Neural progenitor cell (in vitro differentiated cells): ENCODE measurements at regions not wholly inside any gene's neighbourhood (a gene's known extent, or its start where the extent isn't known, plus 50 kb on each side); places are given as distances from the start of the nearest gene placed in this dataset.

ENCODE experiments used
- DNase-seq: peaks from one replicate; pipeline ENCODE4 v3.0.0-alpha.2; 2016; ENCODE audit warnings: low spot score
- H2AFZ ChIP-seq: fragments of 200-600 bp; sonication (generic); replicated peaks from 2 replicates; pipeline ENCODE4 v1.6.1; 2016; ENCODE audit warnings: antibody characterized with exemption
- H3F3A ChIP-seq: fragments of 200-600 bp; sonication (generic); 2 replicates; pipeline ENCODE4 v1.6.1; 2016; ENCODE audit warnings: antibody characterized with exemption, low read depth
- H3K27ac ChIP-seq: fragments of 200-600 bp; sonication (generic); 2 replicates; pipeline ENCODE4 v1.5.1; 2016; ENCODE audit warnings: mild to moderate bottlenecking
- H3K27me3 ChIP-seq: fragments of 200-600 bp; sonication (generic); 2 replicates; pipeline ENCODE4 v1.6.1; 2016; ENCODE audit warnings: mild to moderate bottlenecking, moderate library complexity
- H3K36me3 ChIP-seq: fragments of 200-600 bp; sonication (generic); 2 replicates; pipeline ENCODE4 v1.5.1; 2016
- H3K4me1 ChIP-seq: fragments of 200-600 bp; sonication (generic); 2 replicates; pipeline ENCODE4 v1.6.1; 2016; ENCODE audit warnings: mixed run types
- H3K4me2 ChIP-seq: fragments of 200-600 bp; sonication (generic); 2 replicates; pipeline ENCODE4 v1.6.1; 2016
- H3K4me3 ChIP-seq: fragments of 200-600 bp; sonication (generic); 2 replicates; pipeline ENCODE4 v1.5.1; 2016
- H3K79me2 ChIP-seq: fragments of 200-600 bp; sonication (generic); 2 replicates; pipeline ENCODE4 v1.6.1; 2016; ENCODE audit warnings: low read depth
- H3K9ac ChIP-seq: fragments of 200-600 bp; sonication (generic); 2 replicates; pipeline ENCODE4 v1.6.1; 2016
- H3K9me3 ChIP-seq: fragments of 200-600 bp; sonication (generic); 2 replicates; pipeline ENCODE4 v1.5.1; 2016; ENCODE audit warnings: low read depth
- H4K20me1 ChIP-seq: fragments of 200-600 bp; sonication (generic); 2 replicates; pipeline ENCODE4 v1.6.1; 2016; ENCODE audit warnings: low read depth
- H3K27ac Mint-ChIP-seq: 3 replicates; pipeline ENCODE4 v1.8.0; 2021; ENCODE audit warnings: mixed read lengths
- H3K27me3 Mint-ChIP-seq: 2 replicates; pipeline ENCODE4 v1.8.0; 2022; ENCODE audit warnings: low read depth, mild to moderate bottlenecking, inconsistent platforms, moderate library complexity, mixed read lengths; ENCODE audit not compliant: insufficient read depth
- H3K36me3 Mint-ChIP-seq: 3 replicates; pipeline ENCODE4 v1.8.0; 2021; ENCODE audit warnings: mixed read lengths
- H3K4me1 Mint-ChIP-seq: 3 replicates; pipeline ENCODE4 v1.8.0; 2021; ENCODE audit warnings: mixed read lengths
- H3K4me3 Mint-ChIP-seq: 3 replicates; pipeline ENCODE4 v1.8.0; 2021; ENCODE audit warnings: mild to moderate bottlenecking, moderate library complexity, mixed read lengths
- H3K9me3 Mint-ChIP-seq: 3 replicates; pipeline ENCODE4 v1.8.0; 2020; ENCODE audit warnings: mixed read lengths
- EZH2 ChIP-seq: fragments of 200-600 bp; sonication (generic); IDR thresholded peaks from 2 replicates; pipeline ENCODE4 v1.6.1; 2017; ENCODE audit warnings: antibody characterized with exemption, mild to moderate bottlenecking, moderate library complexity
- EZH2phosphoT487 ChIP-seq: fragments of 200-600 bp; sonication (generic); IDR thresholded peaks from 2 replicates; pipeline ENCODE4 v1.6.1; 2017; ENCODE audit warnings: antibody characterized with exemption
- TF ChIP-seq, protein P1 (sequence below): fragments of 200-600 bp; sonication (generic); IDR thresholded peaks from 2 replicates; pipeline ENCODE4 v1.5.1; 2017; ENCODE audit warnings: antibody characterized with exemption, mild to moderate bottlenecking

- H3F3A ChIP-seq, result no peaks in the 10 kb centered on the region
- H3K4me1 ChIP-seq, result no peaks in the 10 kb centered on the region
- H4K20me1 ChIP-seq, result no peaks in the 10 kb centered on the region
- TF ChIP-seq, protein P1, sequence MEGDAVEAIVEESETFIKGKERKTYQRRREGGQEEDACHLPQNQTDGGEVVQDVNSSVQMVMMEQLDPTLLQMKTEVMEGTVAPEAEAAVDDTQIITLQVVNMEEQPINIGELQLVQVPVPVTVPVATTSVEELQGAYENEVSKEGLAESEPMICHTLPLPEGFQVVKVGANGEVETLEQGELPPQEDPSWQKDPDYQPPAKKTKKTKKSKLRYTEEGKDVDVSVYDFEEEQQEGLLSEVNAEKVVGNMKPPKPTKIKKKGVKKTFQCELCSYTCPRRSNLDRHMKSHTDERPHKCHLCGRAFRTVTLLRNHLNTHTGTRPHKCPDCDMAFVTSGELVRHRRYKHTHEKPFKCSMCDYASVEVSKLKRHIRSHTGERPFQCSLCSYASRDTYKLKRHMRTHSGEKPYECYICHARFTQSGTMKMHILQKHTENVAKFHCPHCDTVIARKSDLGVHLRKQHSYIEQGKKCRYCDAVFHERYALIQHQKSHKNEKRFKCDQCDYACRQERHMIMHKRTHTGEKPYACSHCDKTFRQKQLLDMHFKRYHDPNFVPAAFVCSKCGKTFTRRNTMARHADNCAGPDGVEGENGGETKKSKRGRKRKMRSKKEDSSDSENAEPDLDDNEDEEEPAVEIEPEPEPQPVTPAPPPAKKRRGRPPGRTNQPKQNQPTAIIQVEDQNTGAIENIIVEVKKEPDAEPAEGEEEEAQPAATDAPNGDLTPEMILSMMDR, result no peak
- no peak for TF ChIP-seq EZH2
- no peak for TF ChIP-seq EZH2phosphoT487
- no peak overlapping the region for H3K27ac Mint-ChIP-seq
- no peak overlapping the region for H3K4me3 ChIP-seq
- no peaks in the 10 kb centered on the region for H3K36me3 ChIP-seq
- H3K27me3 Mint-ChIP-seq, result no peaks in the 10 kb centered on the region
- no peak for DNase-seq
- H3K9ac ChIP-seq, result no peak overlapping the region
- H3K9me3 Mint-ChIP-seq, result no peaks in the 10 kb centered on the region
- H2AFZ ChIP-seq, result no peak overlapping the region
- H3K4me2 ChIP-seq, result no peak overlapping the region
- H3K9me3 ChIP-seq, result no peaks in the 10 kb centered on the region
- H3K27ac ChIP-seq, result no peak overlapping the region
- no peaks in the 10 kb centered on the region for H3K36me3 Mint-ChIP-seq
- H3K79me2 ChIP-seq, result no peaks in the 10 kb centered on the region
- no peak overlapping the region for H3K4me3 Mint-ChIP-seq
- H3K4me1 Mint-ChIP-seq, result peaks cover 3% of the 10 kb centered on the region
- H3K27me3 ChIP-seq, result no peaks in the 10 kb centered on the region
These were observed 50.0 kb upstream of the ARHGAP18 start for GRCh38 chr6:129759796-129760605.
